ENCODE measurements at regions not wholly inside any gene's neighbourhood (a gene's known extent, or its start where the extent isn't known, plus 50 kb on each side); places are given as distances from the start of the nearest gene placed in this dataset.

- DNase-seq = no peak
- intact Hi-C loops (cut with DNase I) = no loop called here
- WGBS, 2 donors = 68 to 74% methylated on average over 8 of the region's 8 CpGs
- H3K4me1 ChIP-seq = no peaks in the 10 kb centered on the region
- H3K27me3 ChIP-seq = no peaks in the 10 kb centered on the region
- H3K9me3 ChIP-seq = no peaks in the 10 kb centered on the region
- no peak overlapping the region for H3K4me3 ChIP-seq
- H3K27ac ChIP-seq = no peak overlapping the region
- no peak for TF ChIP-seq EP300 (IDR thresholded peaks at IDR 0.05)
- TF ChIP-seq POLR2AphosphoS5 (IDR thresholded peaks at IDR 0.05) = no peak
- H3K36me3 ChIP-seq = no peaks in the 10 kb centered on the region
These were observed 63.0 kb downstream of the ZNF22 start for GRCh38 chr10:45063591-45064231.

GRCh38 chr10:45064998-45065397 is 64.3 kb downstream of the ZNF22 start:
- intact Hi-C loops (cut with DNase I) = no loop called here
- 54 to 55% methylated on average over 3 of the region's 3 CpGs for WGBS, 2 donors
- TF ChIP-seq POLR2A (IDR thresholded peaks at IDR 0.05) (no peak), CTCF (IDR thresholded peaks at IDR 0.05) (no peak), EP300 (IDR thresholded peaks at IDR 0.05) (no peak), POLR2AphosphoS5 (IDR thresholded peaks at IDR 0.05) (no peak)

GRCh38 chr10:45071043-45071813 is 70.5 kb downstream of the ZNF22 start:
- Histone ChIP-seq H3K9me3 (peaks cover 0 to 4% (median 0%) of the 10 kb centered on the region in 4 donors), H3K4me3 (no peak overlapping the region), H3K27me3 (no peaks in the 10 kb centered on the region), H3K27ac (no peak overlapping the region), H3K4me1 (no peaks in the 10 kb centered on the region), H3K36me3 (no peaks in the 10 kb centered on the region)
- no peak for DNase-seq
- intact Hi-C loops (cut with DNase I) = no loop called here
- TF ChIP-seq CTCF (IDR thresholded peaks at IDR 0.05) (no peak), POLR2AphosphoS5 (IDR thresholded peaks at IDR 0.05) (no peak), POLR2A (IDR thresholded peaks at IDR 0.05) (no peak), EP300 (IDR thresholded peaks at IDR 0.05) (no peak)
- 90 to 91% methylated on average over 14 of the region's 14 CpGs for WGBS, 2 donors

More at GRCh38 chr10:45064998-45065397, 64.3 kb downstream of the ZNF22 start:
- Histone ChIP-seq H3K4me3 (no peak overlapping the region), H3K27ac (no peak overlapping the region), H3K27me3 (no peaks in the 10 kb centered on the region), H3K9me3 (no peaks in the 10 kb centered on the region), H3K36me3 (no peaks in the 10 kb centered on the region), H3K4me1 (no peaks in the 10 kb centered on the region)
- no peak for DNase-seq

- Histone ChIP-seq H3K4me3 (no peak overlapping the region), H3K27me3 (no peaks in the 10 kb centered on the region), H3K9me3 (peaks cover 0 to 4% (median 0%) of the 10 kb centered on the region in 4 donors), H3K27ac (no peak overlapping the region), H3K36me3 (no peaks in the 10 kb centered on the region), H3K4me1 (peaks cover 0 to 5% (median 0%) of the 10 kb centered on the region in 4 donors)
- intact Hi-C loops (cut with DNase I) = no loop called here
- 54 to 60% methylated on average over 4 of the region's 4 CpGs for WGBS, 2 donors
- TF ChIP-seq EP300 (IDR thresholded peaks at IDR 0.05) = no peak
- TF ChIP-seq POLR2AphosphoS5 (IDR thresholded peaks at IDR 0.05) = no peak
- TF ChIP-seq CTCF (IDR thresholded peaks at IDR 0.05) = no peak
- no peak for TF ChIP-seq POLR2A (IDR thresholded peaks at IDR 0.05)
- no peak for DNase-seq
These were observed 74.5 kb downstream of the ZNF22 start for GRCh38 chr10:45075216-45075615.

GRCh38 chr10:45075826-45076380 is 75.2 kb downstream of the ZNF22 start:
- no peaks in the 10 kb centered on the region for H3K36me3 ChIP-seq
- H3K4me3 ChIP-seq = no peak overlapping the region
- 66 to 67% methylated on average over 6 of the region's 6 CpGs for WGBS, 2 donors
- H3K27ac ChIP-seq = no peak overlapping the region
- DNase-seq = no peak
- TF ChIP-seq POLR2AphosphoS5 (IDR thresholded peaks at IDR 0.05) (no peak), EP300 (IDR thresholded peaks at IDR 0.05) (no peak), POLR2A (IDR thresholded peaks at IDR 0.05) (no peak), CTCF (IDR thresholded peaks at IDR 0.05) (no peak)
- H3K9me3 ChIP-seq = no peaks in the 10 kb centered on the region
- H3K27me3 ChIP-seq = no peaks in the 10 kb centered on the region
- peaks cover 0 to 5% (median 0%) of the 10 kb centered on the region in 4 donors for H3K4me1 ChIP-seq
- intact Hi-C loops (cut with DNase I) = no loop called here

All from sigmoid colon (tissue), 6 donors.